RWPE2 (cell line): ENCODE measurements at regions not wholly inside any gene's neighbourhood (a gene's known extent, or its start where the extent isn't known, plus 50 kb on each side); places are given as distances from the start of the nearest gene placed in this dataset.

Source experiments
- ATAC-seq: fragments of 200-7000 bp; cut with Tn5 transposase; 3 replicates; pipeline ENCODE4 v1.9.1; 2021; ENCODE audit warnings: low read depth
- DNase-seq: peaks from one replicate; pipeline ENCODE4 v3.0.0-alpha.2; 2020; ENCODE audit warnings: low spot score
- H3K27ac ChIP-seq: fragments of 450-650 bp; 2 replicates; pipeline ENCODE4 v1.5.1; 2017; ENCODE audit warnings: mild to moderate bottlenecking; ENCODE audit not compliant: poor library complexity, severe bottlenecking
- H3K27me3 ChIP-seq: fragments of 250-450 bp; sonication (Bioruptor Pico); 2 replicates; pipeline ENCODE4 v1.5.1; 2021; ENCODE audit warnings: mild to moderate bottlenecking, moderate library complexity; ENCODE audit not compliant: insufficient read depth, poor library complexity, severe bottlenecking
- H3K36me3 ChIP-seq: fragments of 250-450 bp; sonication (Bioruptor Pico); 2 replicates; pipeline ENCODE4 v1.5.1; 2020; ENCODE audit warnings: low read depth, mild to moderate bottlenecking, moderate library complexity
- H3K4me1 ChIP-seq: fragments of 250-450 bp; sonication (Bioruptor Pico); 2 replicates; pipeline ENCODE4 v1.5.1; 2021; ENCODE audit warnings: mild to moderate bottlenecking, moderate library complexity; ENCODE audit not compliant: insufficient read depth, poor library complexity, severe bottlenecking
- H3K4me3 ChIP-seq: fragments of 250-450 bp; sonication (Bioruptor Pico); 2 replicates; pipeline ENCODE4 v1.5.1; 2021; ENCODE audit warnings: mild to moderate bottlenecking, moderate library complexity; ENCODE audit not compliant: severe bottlenecking
- H3K9me3 ChIP-seq: fragments of 250-450 bp; sonication (Bioruptor Pico); 2 replicates; pipeline ENCODE4 v1.5.1; 2021; ENCODE audit warnings: mild to moderate bottlenecking, moderate library complexity; ENCODE audit not compliant: severe bottlenecking
- TF ChIP-seq, protein P1 (sequence below): fragments of 450-650 bp; IDR thresholded peaks from one replicate; pipeline ENCODE4 v1.5.1; 2017; ENCODE audit warnings: mild to moderate bottlenecking, moderate library complexity; ENCODE audit not compliant: poor library complexity, severe bottlenecking

DNA sequence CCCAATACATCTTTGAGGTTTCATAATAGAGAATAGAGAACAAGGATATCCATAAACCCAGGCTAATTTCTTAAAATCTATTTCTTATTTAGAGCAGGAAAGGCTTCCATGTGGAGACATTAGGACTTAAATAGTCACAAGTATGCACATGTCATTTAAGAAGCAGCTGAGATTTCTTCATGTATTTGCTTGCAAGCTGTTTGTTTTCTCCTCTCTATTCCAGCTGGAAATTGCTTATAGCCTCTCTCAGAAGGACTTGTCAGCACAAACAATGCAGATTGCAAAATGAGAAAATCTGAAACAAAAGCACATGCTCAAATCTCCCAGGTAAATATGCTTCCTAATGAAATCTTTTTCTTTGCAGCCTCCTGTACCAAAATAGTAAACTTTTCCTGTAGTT, 1473.1 kb downstream of the CDH8 start:
- no peak for ATAC-seq
- Histone ChIP-seq H3K4me1 (no peaks in the 10 kb centered on the region), H3K9me3 (no peaks in the 10 kb centered on the region), H3K36me3 (no peaks in the 10 kb centered on the region), H3K27me3 (no peaks in the 10 kb centered on the region), H3K27ac (no peak overlapping the region), H3K4me3 (no peak overlapping the region)
- no peak for DNase-seq
- TF ChIP-seq, protein P1, sequence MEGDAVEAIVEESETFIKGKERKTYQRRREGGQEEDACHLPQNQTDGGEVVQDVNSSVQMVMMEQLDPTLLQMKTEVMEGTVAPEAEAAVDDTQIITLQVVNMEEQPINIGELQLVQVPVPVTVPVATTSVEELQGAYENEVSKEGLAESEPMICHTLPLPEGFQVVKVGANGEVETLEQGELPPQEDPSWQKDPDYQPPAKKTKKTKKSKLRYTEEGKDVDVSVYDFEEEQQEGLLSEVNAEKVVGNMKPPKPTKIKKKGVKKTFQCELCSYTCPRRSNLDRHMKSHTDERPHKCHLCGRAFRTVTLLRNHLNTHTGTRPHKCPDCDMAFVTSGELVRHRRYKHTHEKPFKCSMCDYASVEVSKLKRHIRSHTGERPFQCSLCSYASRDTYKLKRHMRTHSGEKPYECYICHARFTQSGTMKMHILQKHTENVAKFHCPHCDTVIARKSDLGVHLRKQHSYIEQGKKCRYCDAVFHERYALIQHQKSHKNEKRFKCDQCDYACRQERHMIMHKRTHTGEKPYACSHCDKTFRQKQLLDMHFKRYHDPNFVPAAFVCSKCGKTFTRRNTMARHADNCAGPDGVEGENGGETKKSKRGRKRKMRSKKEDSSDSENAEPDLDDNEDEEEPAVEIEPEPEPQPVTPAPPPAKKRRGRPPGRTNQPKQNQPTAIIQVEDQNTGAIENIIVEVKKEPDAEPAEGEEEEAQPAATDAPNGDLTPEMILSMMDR, result no peak

DNA sequence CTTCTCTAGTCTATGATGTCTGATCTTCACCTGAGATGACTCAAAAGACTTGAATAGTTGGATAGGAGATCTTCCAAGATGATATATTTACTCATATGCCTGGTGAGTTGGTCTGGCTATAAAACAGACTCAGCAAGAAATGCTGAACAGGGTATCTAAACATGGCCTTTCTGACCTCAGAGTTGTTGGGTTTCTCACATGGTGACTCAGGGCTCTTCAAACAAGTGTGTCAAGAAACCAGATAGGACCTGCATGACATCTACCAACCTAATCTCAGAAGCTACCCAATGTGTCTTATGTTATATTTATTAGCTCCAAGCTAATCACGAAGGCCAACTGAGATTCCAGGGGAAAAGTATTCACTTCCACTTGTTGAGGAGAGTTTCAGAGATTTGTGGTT, 1477.3 kb downstream of the CDH8 start:
- H3K27me3 ChIP-seq, result no peaks in the 10 kb centered on the region
- TF ChIP-seq, protein P1, result no peak
- H3K36me3 ChIP-seq, result no peaks in the 10 kb centered on the region
- H3K4me1 ChIP-seq, result no peaks in the 10 kb centered on the region
- H3K27ac ChIP-seq, result no peak overlapping the region
- H3K4me3 ChIP-seq, result no peak overlapping the region
- ATAC-seq (no peak), DNase-seq (no peak)
- H3K9me3 ChIP-seq, result no peaks in the 10 kb centered on the region

DNA sequence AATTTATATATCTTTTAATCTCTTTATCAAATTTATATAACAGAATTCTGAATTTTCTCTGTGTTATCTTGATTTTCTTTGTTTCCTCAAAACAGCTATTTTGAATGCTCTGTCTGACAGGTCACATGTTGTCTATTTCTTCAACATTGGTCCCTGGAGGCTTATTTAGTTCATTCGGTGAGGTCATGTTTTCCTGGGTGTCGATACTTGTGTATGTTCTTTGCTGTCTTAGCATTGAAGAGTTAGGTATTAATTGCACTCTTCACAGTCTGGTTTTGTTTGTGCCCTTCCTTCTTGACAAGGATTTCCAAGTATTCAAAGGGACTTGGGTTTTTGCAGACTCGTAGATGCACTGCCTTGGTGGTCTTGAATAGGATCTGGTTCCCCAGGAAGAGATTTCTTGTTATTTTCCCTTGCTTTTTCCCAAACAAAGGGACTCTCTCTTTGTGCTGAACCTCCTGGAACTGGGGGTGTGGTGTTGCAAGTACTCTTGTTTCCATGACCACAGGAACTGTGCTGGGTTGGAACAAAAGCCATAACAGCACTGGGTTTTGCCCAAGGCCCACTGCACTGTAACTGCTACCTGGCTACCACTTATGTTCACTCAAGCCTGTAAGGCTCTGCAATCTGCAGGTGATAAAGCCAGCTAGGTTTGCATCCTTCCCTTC, 1483.0 kb downstream of the CDH8 start:
- Histone ChIP-seq H3K36me3 (no peaks in the 10 kb centered on the region), H3K4me1 (no peaks in the 10 kb centered on the region), H3K4me3 (no peak overlapping the region), H3K9me3 (no peaks in the 10 kb centered on the region), H3K27me3 (no peaks in the 10 kb centered on the region), H3K27ac (no peak overlapping the region)
- TF ChIP-seq, protein P1, result no peak
- DNase-seq (no peak), ATAC-seq (no peak)

DNA sequence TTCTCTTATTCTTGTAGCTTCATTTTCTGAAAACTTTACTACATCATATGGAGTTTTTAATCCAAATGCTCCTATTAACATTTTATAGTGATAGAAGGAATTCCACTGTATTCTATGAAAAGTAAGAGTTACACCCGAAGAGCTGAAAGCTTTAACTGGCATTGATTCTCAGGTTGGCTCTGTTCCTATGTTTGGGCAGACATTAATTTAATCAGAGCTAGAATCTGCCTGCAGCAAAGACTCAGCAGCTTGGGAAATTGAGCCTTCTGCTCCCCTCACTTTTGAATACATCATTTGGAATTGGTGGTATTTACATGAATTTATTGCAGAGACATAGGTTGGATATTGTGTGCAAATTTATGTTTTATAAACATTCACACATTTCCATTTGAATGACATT, 1494.7 kb downstream of the CDH8 start:
- ATAC-seq (no peak), DNase-seq (no peak)
- no peaks in the 10 kb centered on the region for H3K27me3 ChIP-seq
- peaks cover 3% of the 10 kb centered on the region for H3K4me1 ChIP-seq
- H3K4me3 ChIP-seq, result no peak overlapping the region
- no peaks in the 10 kb centered on the region for H3K36me3 ChIP-seq
- no peaks in the 10 kb centered on the region for H3K9me3 ChIP-seq
- no peak overlapping the region for H3K27ac ChIP-seq
- TF ChIP-seq, protein P1, result no peak

DNA sequence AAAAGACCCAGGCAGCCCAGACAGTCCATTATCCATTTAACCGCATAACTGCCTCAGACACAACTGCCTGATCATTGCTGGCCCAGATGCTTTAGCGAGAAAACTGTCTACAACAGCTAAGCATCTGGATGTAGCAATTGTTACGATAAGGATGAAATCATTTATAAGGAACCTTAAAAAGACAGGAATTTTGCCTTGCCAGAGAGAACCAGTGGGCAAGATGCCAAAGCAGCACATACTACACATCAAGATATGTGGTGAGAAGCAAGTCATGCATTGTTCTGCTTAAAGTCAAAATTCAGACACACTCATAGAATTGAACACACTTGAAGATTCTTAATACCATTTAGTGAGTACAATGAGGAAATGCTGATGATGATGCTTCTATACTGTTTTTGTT, 1525.3 kb downstream of the CDH8 start:
- no peak overlapping the region for H3K4me3 ChIP-seq
- no peaks in the 10 kb centered on the region for H3K36me3 ChIP-seq
- no peaks in the 10 kb centered on the region for H3K4me1 ChIP-seq
- H3K27ac ChIP-seq, result no peak overlapping the region
- no peaks in the 10 kb centered on the region for H3K9me3 ChIP-seq
- TF ChIP-seq, protein P1, result no peak
- DNase-seq (no peak), ATAC-seq (no peak)
- peaks cover 11% of the 10 kb centered on the region for H3K27me3 ChIP-seq
